Trophoblast cell (in vitro differentiated cells and primary cell): ENCODE measurements at regions not wholly inside any gene's neighbourhood (a gene's known extent, or its start where the extent isn't known, plus 50 kb on each side); places are given as distances from the start of the nearest gene placed in this dataset.

Experiments
- DNase-seq, 2 donors: peaks; one replicate each; pipeline ENCODE4 v3.0.0-alpha.2; 2016
- H2AFZ ChIP-seq: 2 replicates; pipeline ENCODE4 v1.6.1; 2013; ENCODE audit warnings: low read length, moderate library complexity, mild to moderate bottlenecking; ENCODE audit not compliant: insufficient read depth, poor library complexity
- H2AK5ac ChIP-seq: 2 replicates; pipeline ENCODE4 v1.6.1; 2013; ENCODE audit warnings: mild to moderate bottlenecking, low read length
- H2BK120ac ChIP-seq: 2 replicates; pipeline ENCODE4 v1.6.1; 2013; ENCODE audit warnings: low read length, mild to moderate bottlenecking, moderate library complexity; ENCODE audit not compliant: insufficient read depth, poor library complexity
- H2BK12ac ChIP-seq: 2 replicates; pipeline ENCODE4 v1.6.1; 2013; ENCODE audit warnings: mild to moderate bottlenecking, low read length, moderate library complexity
- H2BK5ac ChIP-seq: 2 replicates; pipeline ENCODE4 v1.6.1; 2013; ENCODE audit warnings: low read length, low read depth, moderate library complexity, mild to moderate bottlenecking; ENCODE audit not compliant: poor library complexity
- H3K14ac ChIP-seq: 2 replicates; pipeline ENCODE4 v1.6.1; 2013; ENCODE audit warnings: mild to moderate bottlenecking, low read length
- H3K18ac ChIP-seq: 2 replicates; pipeline ENCODE4 v1.6.1; 2013; ENCODE audit warnings: mild to moderate bottlenecking, low read length
- H3K23ac ChIP-seq: 2 replicates; pipeline ENCODE4 v1.6.1; 2013; ENCODE audit warnings: low read length
- H3K27ac ChIP-seq: 2 replicates; pipeline ENCODE4 v1.5.1; 2013; ENCODE audit warnings: low read depth, mild to moderate bottlenecking, inconsistent platforms, low read length, moderate library complexity
- H3K27me3 ChIP-seq: 2 replicates; pipeline ENCODE4 v1.6.1; 2013; ENCODE audit warnings: inconsistent platforms, mild to moderate bottlenecking, low read length, moderate library complexity; ENCODE audit not compliant: insufficient read depth
- H3K36me3 ChIP-seq, 2 experiments: 1 replicate in 1 of 2; 2 replicates in 1 of 2; pipeline ENCODE4 v1.6.1; 2013; ENCODE audit warnings: low read length in 2 of 2, mild to moderate bottlenecking in 2 of 2, moderate library complexity in 1 of 2; ENCODE audit not compliant: insufficient read depth in 2 of 2, control insufficient read depth in 1 of 2
- H3K4ac ChIP-seq: 2 replicates; pipeline ENCODE4 v1.6.1; 2013; ENCODE audit warnings: low read depth, mild to moderate bottlenecking, low read length, moderate library complexity
- H3K4me1 ChIP-seq, 2 experiments: 1 replicate in 1 of 2; 2 replicates in 1 of 2; pipeline ENCODE4 v1.6.1; 2013; ENCODE audit warnings: low read length in 2 of 2, mild to moderate bottlenecking in 2 of 2, moderate library complexity in 1 of 2; ENCODE audit not compliant: insufficient read depth in 2 of 2, control insufficient read depth in 1 of 2
- H3K4me2 ChIP-seq: 2 replicates; pipeline ENCODE4 v1.6.1; 2013; ENCODE audit warnings: inconsistent platforms, mild to moderate bottlenecking, low read length, moderate library complexity
- H3K4me3 ChIP-seq: 2 replicates; pipeline ENCODE4 v1.5.1; 2013; ENCODE audit warnings: mild to moderate bottlenecking, low read depth, low read length, inconsistent platforms
- H3K79me1 ChIP-seq: one replicate; pipeline ENCODE4 v1.6.1; 2013; ENCODE audit warnings: low read length
- H3K79me2 ChIP-seq: 2 replicates; pipeline ENCODE4 v1.6.1; 2013; ENCODE audit warnings: low read length, mild to moderate bottlenecking; ENCODE audit not compliant: control insufficient read depth, insufficient read depth, poor library complexity
- H3K9ac ChIP-seq: 2 replicates; pipeline ENCODE4 v1.6.1; 2013; ENCODE audit warnings: mild to moderate bottlenecking, low read length
- H3K9me3 ChIP-seq: 2 replicates; pipeline ENCODE4 v1.6.1; 2013; ENCODE audit warnings: low read depth, mild to moderate bottlenecking, control low read depth, inconsistent platforms, low read length; ENCODE audit not compliant: insufficient read depth
- H4K12ac ChIP-seq: 2 replicates; pipeline ENCODE4 v1.6.1; 2013; ENCODE audit warnings: low read depth, mild to moderate bottlenecking, low read length, moderate library complexity
- H4K8ac ChIP-seq: 2 replicates; pipeline ENCODE4 v1.6.1; 2013; ENCODE audit warnings: low read depth, mild to moderate bottlenecking, low read length, moderate library complexity
- H4K91ac ChIP-seq: one replicate; pipeline ENCODE4 v1.6.1; 2013; ENCODE audit warnings: low read depth, mild to moderate bottlenecking, low read length, moderate library complexity
- WGBS: extraction: QIAGEN DNeasy Blood & Tissue Kit; methylation state at CpG from one replicate; pipeline ENCODE4 v1.1.7; 2013; ENCODE audit warnings: missing lambda C conversion rate; ENCODE audit not compliant: insufficient read length, insufficient coverage; ENCODE audit errors: extremely low coverage; 5-methylcytosine and 5-hydroxymethylcytosine counted together

DNA sequence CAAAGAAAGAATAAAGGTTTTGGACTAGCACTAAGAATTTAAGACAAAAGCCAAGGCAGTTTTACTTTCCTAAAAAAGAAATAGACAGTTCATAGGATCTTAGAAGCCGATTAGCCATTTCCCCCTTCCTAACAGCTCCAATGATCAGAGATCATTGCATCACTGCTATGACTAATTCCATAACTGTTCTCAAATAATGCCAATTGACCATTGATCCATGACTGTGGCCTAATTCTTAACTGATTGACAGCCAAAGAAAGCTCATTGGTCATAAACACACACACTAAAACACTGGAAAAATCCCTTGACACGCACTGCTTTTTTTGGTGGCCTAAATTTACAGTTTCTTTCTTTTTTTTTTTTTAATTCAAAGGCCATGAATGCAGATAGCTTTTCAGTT is 345.0 kb upstream of the ACVR2A start:
- H4K12ac ChIP-seq = no peak overlapping the region
- H2BK12ac ChIP-seq = no peak overlapping the region
- no peaks in the 10 kb centered on the region for H3K79me2 ChIP-seq
- no peak overlapping the region for H2AK5ac ChIP-seq
- DNase-seq = no peak
- WGBS = no CpG with 5 or more reads among the region's 2 CpGs
- H3K27me3 ChIP-seq = no peaks in the 10 kb centered on the region
- H3K27ac ChIP-seq = no peak overlapping the region
- no peaks in the 10 kb centered on the region for H3K79me1 ChIP-seq
- H3K4me1 ChIP-seq = no peaks in the 10 kb centered on the region
- no peak overlapping the region for H2AFZ ChIP-seq
- H2BK120ac ChIP-seq = no peak overlapping the region
- no peak overlapping the region for H4K8ac ChIP-seq
- H3K4me2 ChIP-seq = no peak overlapping the region
- no peak overlapping the region for H3K23ac ChIP-seq
- H3K14ac ChIP-seq = no peak overlapping the region
- no peak overlapping the region for H3K9ac ChIP-seq
- no peaks in the 10 kb centered on the region for H3K9me3 ChIP-seq
- no peak overlapping the region for H4K91ac ChIP-seq
- H3K4me3 ChIP-seq = no peak overlapping the region
- H3K4ac ChIP-seq = no peak overlapping the region
- no peak overlapping the region for H3K18ac ChIP-seq
- no peak overlapping the region for H2BK5ac ChIP-seq
- H3K36me3 ChIP-seq = no peaks in the 10 kb centered on the region

DNA sequence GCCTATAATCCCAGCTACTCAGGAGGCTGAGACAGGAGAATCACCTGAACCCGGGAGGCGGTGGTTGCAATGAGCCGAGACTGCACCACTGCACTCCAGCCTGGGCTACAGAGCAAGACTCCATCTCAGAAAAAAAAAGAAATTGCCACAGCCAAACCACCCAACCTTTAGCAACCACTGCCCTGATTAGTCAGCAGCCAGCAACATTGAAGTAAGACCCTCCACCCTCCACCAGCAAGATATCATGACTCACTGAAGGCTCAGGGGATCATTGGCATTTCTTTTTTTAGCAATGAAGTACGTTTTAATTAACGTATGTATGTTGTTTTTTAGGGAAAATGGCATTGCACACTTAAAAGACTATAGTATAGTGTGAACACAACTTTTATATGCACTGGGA is 349.1 kb upstream of the ACVR2A start:
- no CpG with 5 or more reads among the region's 5 CpGs for WGBS
- no peaks in the 10 kb centered on the region for H3K79me2 ChIP-seq
- H3K23ac ChIP-seq = no peak overlapping the region
- H4K91ac ChIP-seq = no peak overlapping the region
- H4K8ac ChIP-seq = no peak overlapping the region
- no peak overlapping the region for H2BK120ac ChIP-seq
- no peak overlapping the region for H3K9ac ChIP-seq
- no peak overlapping the region for H2AFZ ChIP-seq
- no peak overlapping the region for H3K27ac ChIP-seq
- no peaks in the 10 kb centered on the region for H3K9me3 ChIP-seq
- no peak overlapping the region for H2BK12ac ChIP-seq
- no peak overlapping the region for H3K4me3 ChIP-seq
- no peaks in the 10 kb centered on the region for H3K79me1 ChIP-seq
- H3K36me3 ChIP-seq = no peaks in the 10 kb centered on the region
- H3K4me1 ChIP-seq = no peaks in the 10 kb centered on the region
- H3K14ac ChIP-seq = no peak overlapping the region
- no peak overlapping the region for H4K12ac ChIP-seq
- no peak overlapping the region for H2BK5ac ChIP-seq
- no peaks in the 10 kb centered on the region for H3K27me3 ChIP-seq
- H3K18ac ChIP-seq = no peak overlapping the region
- no peak for DNase-seq
- no peak overlapping the region for H2AK5ac ChIP-seq
- H3K4me2 ChIP-seq = no peak overlapping the region
- no peak overlapping the region for H3K4ac ChIP-seq

DNA sequence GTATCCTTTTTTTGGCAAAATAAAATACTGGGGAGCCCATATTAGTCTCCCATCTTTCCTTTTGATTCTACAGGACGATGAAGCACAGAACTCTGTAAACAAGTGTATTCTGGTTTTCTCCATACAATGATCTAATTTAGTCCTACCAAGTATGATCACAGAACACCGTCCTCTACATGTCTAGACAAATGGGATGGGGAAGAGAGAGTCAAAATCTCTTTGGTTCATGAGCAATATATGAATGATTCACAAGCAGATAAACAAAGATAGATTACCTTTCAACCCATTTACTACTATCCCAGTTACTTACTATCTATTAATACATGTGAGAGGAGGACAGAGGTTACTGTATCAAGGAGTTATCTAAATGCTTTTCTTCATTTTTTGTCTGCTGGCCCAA is 352.4 kb upstream of the ACVR2A start:
- Histone ChIP-seq H3K36me3 (no peaks in the 10 kb centered on the region), H3K4ac (no peak overlapping the region), H2AK5ac (no peak overlapping the region), H3K4me1 (peaks cover 2 to 7% of the 10 kb centered on the region in 2 experiments), H3K4me2 (no peak overlapping the region), H4K91ac (no peak overlapping the region), H3K18ac (no peak overlapping the region), H2AFZ (no peak overlapping the region), H3K79me2 (no peaks in the 10 kb centered on the region), H3K27ac (no peak overlapping the region), H4K12ac (no peak overlapping the region), H3K9ac (no peak overlapping the region), H2BK5ac (no peak overlapping the region), H3K23ac (no peak overlapping the region), H3K14ac (no peak overlapping the region), H2BK120ac (no peak overlapping the region), H3K27me3 (no peaks in the 10 kb centered on the region), H2BK12ac (no peak overlapping the region), H4K8ac (no peak overlapping the region), H3K9me3 (no peaks in the 10 kb centered on the region), H3K4me3 (no peak overlapping the region), H3K79me1 (no peaks in the 10 kb centered on the region)
- no peak for DNase-seq
- no CpG with 5 or more reads among the region's 2 CpGs for WGBS

DNA sequence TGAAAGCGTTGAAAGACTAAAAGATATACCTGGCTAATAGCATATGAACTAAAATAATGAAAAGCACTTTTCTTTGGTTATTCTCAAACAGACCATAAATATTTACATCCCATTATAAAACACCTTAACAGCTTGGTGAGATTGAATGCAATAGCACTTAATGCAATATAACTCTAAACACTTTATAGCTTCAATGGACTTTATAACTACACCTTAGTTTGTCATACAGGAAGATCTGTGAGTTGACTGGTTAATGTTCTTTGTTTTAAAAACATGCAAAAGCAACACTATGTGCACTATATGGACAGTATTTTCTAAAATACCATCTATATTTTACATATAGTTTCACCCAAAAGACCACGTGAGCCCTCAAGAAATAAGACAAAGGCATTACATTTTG is 353.3 kb upstream of the ACVR2A start:
- no CpG with 5 or more reads among the region's 2 CpGs for WGBS
- H3K4me1 ChIP-seq = peaks cover 2 to 7% of the 10 kb centered on the region in 2 experiments

More for the DNA sequence above, 353.3 kb upstream of the ACVR2A start:
- Histone ChIP-seq H3K36me3 (no peaks in the 10 kb centered on the region), H3K27me3 (no peaks in the 10 kb centered on the region), H3K4me3 (no peak overlapping the region), H3K9ac (no peak overlapping the region), H3K79me1 (no peaks in the 10 kb centered on the region), H3K23ac (no peak overlapping the region), H3K4ac (no peak overlapping the region), H2AK5ac (no peak overlapping the region), H3K9me3 (no peaks in the 10 kb centered on the region), H2BK5ac (no peak overlapping the region), H2AFZ (no peak overlapping the region), H2BK120ac (no peak overlapping the region), H3K79me2 (no peaks in the 10 kb centered on the region), H3K14ac (no peak overlapping the region), H2BK12ac (no peak overlapping the region), H3K18ac (no peak overlapping the region), H4K8ac (no peak overlapping the region), H3K4me2 (no peak overlapping the region), H4K91ac (no peak overlapping the region), H4K12ac (no peak overlapping the region), H3K27ac (no peak overlapping the region)
- DNase-seq = no peak
